ENCODE measurements at regions not wholly inside any gene's neighbourhood (a gene's known extent, or its start where the extent isn't known, plus 50 kb on each side); places are given as distances from the start of the nearest gene placed in this dataset.

GRCh38 chr12:91387461-91388134, 205.0 kb upstream of the DCN start:
- H3K4me1 Mint-ChIP-seq (ENCODE audit: low read depth), result no peaks in the 10 kb centered on the region
- intact Hi-C loops (cut with micrococcal nuclease), result loop anchor here (10.0 kb wide), 1 partner anchor 937 kb away; no protein-coding TSS in a partner anchor
- H3K27ac Mint-ChIP-seq, result no peak overlapping the region
- no peaks in the 10 kb centered on the region for H3K36me3 Mint-ChIP-seq (ENCODE audit: low read depth)
- H3K9me3 Mint-ChIP-seq, result no peaks in the 10 kb centered on the region
- no peak overlapping the region for H3K4me3 Mint-ChIP-seq
- peaks cover 4% of the 10 kb centered on the region for H3K27me3 Mint-ChIP-seq (ENCODE audit: insufficient read depth)
- no peak for DNase-seq (ENCODE audit: low spot score)

DNA sequence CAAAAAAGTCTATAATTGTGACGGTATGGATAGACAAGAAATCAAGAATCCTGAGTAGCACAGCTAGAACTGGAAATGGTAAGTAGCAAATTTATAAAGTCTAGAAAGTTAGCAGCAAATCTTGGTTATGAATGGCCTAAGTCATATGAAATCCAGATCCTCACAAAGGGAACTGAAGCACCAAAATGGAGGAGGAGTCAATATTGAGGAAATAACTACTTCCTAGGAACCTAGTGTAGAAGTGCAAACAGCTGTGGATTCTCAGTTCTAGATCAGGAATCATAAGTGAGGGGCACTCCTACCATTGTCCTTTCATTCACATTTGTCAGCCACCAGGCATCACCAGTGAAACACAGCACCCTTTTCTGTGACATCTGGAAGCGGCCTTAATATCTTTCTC, 202.2 kb upstream of the DCN start:
- no peaks in the 10 kb centered on the region for H3K36me3 Mint-ChIP-seq (ENCODE audit: low read depth)
- DNase-seq (ENCODE audit: low spot score), result no peak
- no peak overlapping the region for H3K4me3 Mint-ChIP-seq
- H3K9me3 Mint-ChIP-seq, result no peaks in the 10 kb centered on the region
- no peak overlapping the region for H3K27ac Mint-ChIP-seq
- H3K27me3 Mint-ChIP-seq (ENCODE audit: insufficient read depth), result peaks cover 7% of the 10 kb centered on the region
- intact Hi-C loops (cut with micrococcal nuclease), result loop anchor here (5.0 to 10.0 kb wide), 2 partner anchors 192 to 940 kb away; no protein-coding TSS in a partner anchor
- peaks cover 10% of the 10 kb centered on the region for H3K4me1 Mint-ChIP-seq (ENCODE audit: low read depth)

- H3K27ac Mint-ChIP-seq, result no peak overlapping the region
- no peaks in the 10 kb centered on the region for H3K9me3 Mint-ChIP-seq
- no peak for DNase-seq (ENCODE audit: low spot score)
- intact Hi-C loops (cut with micrococcal nuclease), result loop anchor here (5.0 to 10.0 kb wide), 2 partner anchors 193 to 940 kb away; no protein-coding TSS in a partner anchor
- peaks cover 9% of the 10 kb centered on the region for H3K27me3 Mint-ChIP-seq (ENCODE audit: insufficient read depth)
- H3K36me3 Mint-ChIP-seq (ENCODE audit: low read depth), result no peaks in the 10 kb centered on the region
- H3K4me1 Mint-ChIP-seq (ENCODE audit: low read depth), result peaks cover 10% of the 10 kb centered on the region
- H3K4me3 Mint-ChIP-seq, result no peak overlapping the region
These were observed 201.7 kb upstream of the DCN start for GRCh38 chr12:91384366-91384765.

GRCh38 chr12:91383099-91383498, 200.5 kb upstream of the DCN start:
- H3K36me3 Mint-ChIP-seq (ENCODE audit: low read depth), result no peaks in the 10 kb centered on the region
- intact Hi-C loops (cut with micrococcal nuclease), result loop anchor here (2.0 to 10.0 kb wide), 3 partner anchors 194 to 1604 kb away; no protein-coding TSS in a partner anchor
- H3K9me3 Mint-ChIP-seq, result no peaks in the 10 kb centered on the region
- no peak overlapping the region for H3K4me3 Mint-ChIP-seq
- no peak overlapping the region for H3K27ac Mint-ChIP-seq
- no peak for DNase-seq (ENCODE audit: low spot score)
- peaks cover 10% of the 10 kb centered on the region for H3K4me1 Mint-ChIP-seq (ENCODE audit: low read depth)
- H3K27me3 Mint-ChIP-seq (ENCODE audit: insufficient read depth), result peaks cover 9% of the 10 kb centered on the region

GRCh38 chr12:91382081-91382543, 199.5 kb upstream of the DCN start:
- peak overlapping the region; percentile 76 for H3K4me3 Mint-ChIP-seq

DNA sequence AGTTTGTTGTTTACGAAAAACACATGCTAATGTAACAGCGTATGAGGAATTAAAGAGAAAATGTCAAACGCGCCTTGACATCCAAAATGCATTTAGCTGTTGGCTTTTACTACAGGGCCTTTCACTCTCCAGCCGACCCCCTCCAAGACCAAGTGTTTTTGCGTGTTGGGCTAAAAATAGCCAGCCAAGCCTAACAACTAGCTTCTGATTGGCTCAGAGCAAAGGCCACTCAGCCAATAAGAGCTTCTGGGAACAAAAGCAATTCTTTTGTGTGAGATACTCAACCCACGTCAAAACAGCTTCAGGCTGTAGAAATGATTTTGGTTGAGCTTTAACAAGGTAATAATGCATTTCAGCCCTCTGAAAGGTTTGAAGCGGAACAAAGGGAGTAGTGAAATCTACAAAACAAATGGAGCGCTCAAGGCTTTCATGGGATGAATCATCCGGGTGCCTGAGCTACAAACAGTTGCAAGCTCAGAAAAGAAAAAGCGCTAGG, 198.7 kb upstream of the DCN start:
- no peak for DNase-seq (ENCODE audit: low spot score)
- H3K36me3 Mint-ChIP-seq (ENCODE audit: low read depth), result no peaks in the 10 kb centered on the region
- H3K9me3 Mint-ChIP-seq, result no peaks in the 10 kb centered on the region
- H3K27ac Mint-ChIP-seq, result no peak overlapping the region
- peaks cover 5% of the 10 kb centered on the region for H3K27me3 Mint-ChIP-seq (ENCODE audit: insufficient read depth)
- peaks cover 10% of the 10 kb centered on the region for H3K4me1 Mint-ChIP-seq (ENCODE audit: low read depth)
- H3K4me3 Mint-ChIP-seq, result peak overlapping the region; percentile 76
- intact Hi-C loops (cut with micrococcal nuclease), result loop anchor here (1.0 to 10.0 kb wide), 3 partner anchors 196 to 1027 kb away; no protein-coding TSS in a partner anchor

More at GRCh38 chr12:91382081-91382543, 199.5 kb upstream of the DCN start:
- H3K4me1 Mint-ChIP-seq (ENCODE audit: low read depth), result peaks cover 10% of the 10 kb centered on the region
- peak; percentile 68 for DNase-seq (ENCODE audit: low spot score)
- peaks cover 5% of the 10 kb centered on the region for H3K27me3 Mint-ChIP-seq (ENCODE audit: insufficient read depth)
- intact Hi-C loops (cut with micrococcal nuclease), result loop anchor here (1.0 to 10.0 kb wide), 7 partner anchors 195 to 1605 kb away; no protein-coding TSS in a partner anchor
- no peaks in the 10 kb centered on the region for H3K9me3 Mint-ChIP-seq
- no peak overlapping the region for H3K27ac Mint-ChIP-seq
- no peaks in the 10 kb centered on the region for H3K36me3 Mint-ChIP-seq (ENCODE audit: low read depth)

DNA sequence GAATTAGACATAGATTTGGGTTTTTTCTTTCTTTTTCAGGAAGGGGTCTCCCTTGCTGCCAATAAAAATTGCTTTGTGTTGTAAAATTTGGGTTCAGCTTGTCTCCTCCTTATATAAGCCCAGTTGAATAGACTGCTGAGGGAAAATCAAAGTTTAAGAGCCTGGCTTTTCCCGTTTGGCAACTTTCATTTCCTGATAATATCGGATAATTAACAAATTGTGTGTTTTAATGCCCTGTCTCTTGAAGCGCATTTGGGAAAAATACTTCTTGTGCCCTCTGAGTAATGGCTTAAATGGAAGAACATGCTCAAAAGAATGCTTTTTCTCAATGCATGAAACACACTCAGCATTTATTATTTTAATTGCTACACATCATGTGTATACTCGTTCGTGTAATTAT, 198.0 kb upstream of the DCN start:
- no peak overlapping the region for H3K27ac Mint-ChIP-seq
- H3K4me3 Mint-ChIP-seq, result no peak overlapping the region
- H3K4me1 Mint-ChIP-seq (ENCODE audit: low read depth), result peaks cover 10% of the 10 kb centered on the region
- no peaks in the 10 kb centered on the region for H3K9me3 Mint-ChIP-seq
- DNase-seq (ENCODE audit: low spot score), result no peak
- H3K27me3 Mint-ChIP-seq (ENCODE audit: insufficient read depth), result peaks cover 5% of the 10 kb centered on the region
- H3K36me3 Mint-ChIP-seq (ENCODE audit: low read depth), result no peaks in the 10 kb centered on the region
- intact Hi-C loops (cut with micrococcal nuclease), result loop anchor here (1.0 to 10.0 kb wide), 3 partner anchors 197 to 1028 kb away; no protein-coding TSS in a partner anchor

DNA sequence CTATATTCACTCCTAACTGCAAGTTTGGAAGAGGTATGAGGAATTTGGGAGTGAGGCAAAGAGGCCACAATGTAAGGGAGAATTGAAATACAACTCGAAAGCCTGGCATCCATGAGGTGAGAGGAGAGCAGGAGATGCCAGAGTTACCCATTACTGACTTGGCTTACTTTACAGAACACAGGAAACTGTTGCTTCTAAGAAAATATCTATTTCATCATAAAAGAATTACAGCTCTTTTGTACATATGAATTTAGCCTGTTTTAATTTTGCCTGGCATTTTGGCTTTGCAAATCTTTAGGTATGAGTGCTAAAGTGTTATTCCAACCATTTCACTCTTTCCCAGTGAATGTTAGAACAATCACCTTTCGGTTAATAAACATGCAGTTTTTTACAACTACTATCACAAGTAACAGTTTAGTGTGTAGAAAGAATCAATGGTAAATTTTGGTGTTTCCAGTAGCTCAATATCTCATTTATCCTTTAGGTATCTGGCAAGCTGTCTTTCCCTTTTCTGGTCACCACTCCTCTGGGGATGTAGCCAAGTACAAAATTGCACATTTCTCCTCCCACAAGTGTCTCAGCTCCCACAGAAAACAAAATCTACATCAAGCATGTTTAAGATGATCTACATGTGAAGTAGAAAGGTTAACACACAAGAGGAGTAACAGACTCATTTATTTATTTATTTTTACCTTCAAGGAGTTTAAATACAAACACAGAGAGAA, 196.6 kb upstream of the DCN start:
- intact Hi-C loops (cut with micrococcal nuclease), result no loop called here
- H3K27me3 Mint-ChIP-seq (ENCODE audit: insufficient read depth), result peaks cover 5% of the 10 kb centered on the region
- peaks cover 10% of the 10 kb centered on the region for H3K4me1 Mint-ChIP-seq (ENCODE audit: low read depth)
- DNase-seq (ENCODE audit: low spot score), result no peak
- H3K9me3 Mint-ChIP-seq, result no peaks in the 10 kb centered on the region
- no peaks in the 10 kb centered on the region for H3K36me3 Mint-ChIP-seq (ENCODE audit: low read depth)
- no peak overlapping the region for H3K27ac Mint-ChIP-seq
- no peak overlapping the region for H3K4me3 Mint-ChIP-seq

DNA sequence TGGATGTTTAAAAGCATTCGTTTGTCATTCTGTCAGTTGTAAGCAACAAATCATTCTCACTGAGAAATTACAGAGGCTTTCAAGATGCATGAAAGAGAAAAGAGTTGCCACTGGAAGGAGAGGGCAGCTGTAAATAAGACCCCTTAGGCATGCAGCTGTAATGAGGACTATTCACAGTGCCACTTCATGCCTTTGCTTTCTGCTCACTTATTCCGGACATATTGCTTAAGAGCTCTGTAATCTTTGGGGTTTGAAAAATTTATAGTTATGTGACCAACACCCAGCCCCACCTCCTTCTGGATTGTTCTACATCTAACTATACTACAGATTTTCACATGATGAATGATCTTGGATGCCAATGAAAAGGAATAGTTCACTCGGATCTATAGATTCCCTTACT, 194.8 kb upstream of the DCN start:
- DNase-seq (ENCODE audit: low spot score), result no peak
- H3K9me3 Mint-ChIP-seq, result no peaks in the 10 kb centered on the region
- no peaks in the 10 kb centered on the region for H3K36me3 Mint-ChIP-seq (ENCODE audit: low read depth)
- no peak overlapping the region for H3K4me3 Mint-ChIP-seq
- peaks cover 10% of the 10 kb centered on the region for H3K4me1 Mint-ChIP-seq (ENCODE audit: low read depth)
- intact Hi-C loops (cut with micrococcal nuclease), result no loop called here
- H3K27me3 Mint-ChIP-seq (ENCODE audit: insufficient read depth), result peaks cover 5% of the 10 kb centered on the region
- H3K27ac Mint-ChIP-seq, result no peak overlapping the region

- Mint-ChIP-seq H3K4me3 (no peak overlapping the region), H3K27ac (no peak overlapping the region), H3K36me3 (ENCODE audit: low read depth) (no peaks in the 10 kb centered on the region), H3K27me3 (ENCODE audit: insufficient read depth) (peaks cover 8% of the 10 kb centered on the region), H3K9me3 (no peaks in the 10 kb centered on the region), H3K4me1 (ENCODE audit: low read depth) (no peaks in the 10 kb centered on the region)
- intact Hi-C loops (cut with micrococcal nuclease), result no loop called here
- no peak for DNase-seq (ENCODE audit: low spot score)
These were observed 190.5 kb upstream of the DCN start for GRCh38 chr12:91373086-91373485.

DNA sequence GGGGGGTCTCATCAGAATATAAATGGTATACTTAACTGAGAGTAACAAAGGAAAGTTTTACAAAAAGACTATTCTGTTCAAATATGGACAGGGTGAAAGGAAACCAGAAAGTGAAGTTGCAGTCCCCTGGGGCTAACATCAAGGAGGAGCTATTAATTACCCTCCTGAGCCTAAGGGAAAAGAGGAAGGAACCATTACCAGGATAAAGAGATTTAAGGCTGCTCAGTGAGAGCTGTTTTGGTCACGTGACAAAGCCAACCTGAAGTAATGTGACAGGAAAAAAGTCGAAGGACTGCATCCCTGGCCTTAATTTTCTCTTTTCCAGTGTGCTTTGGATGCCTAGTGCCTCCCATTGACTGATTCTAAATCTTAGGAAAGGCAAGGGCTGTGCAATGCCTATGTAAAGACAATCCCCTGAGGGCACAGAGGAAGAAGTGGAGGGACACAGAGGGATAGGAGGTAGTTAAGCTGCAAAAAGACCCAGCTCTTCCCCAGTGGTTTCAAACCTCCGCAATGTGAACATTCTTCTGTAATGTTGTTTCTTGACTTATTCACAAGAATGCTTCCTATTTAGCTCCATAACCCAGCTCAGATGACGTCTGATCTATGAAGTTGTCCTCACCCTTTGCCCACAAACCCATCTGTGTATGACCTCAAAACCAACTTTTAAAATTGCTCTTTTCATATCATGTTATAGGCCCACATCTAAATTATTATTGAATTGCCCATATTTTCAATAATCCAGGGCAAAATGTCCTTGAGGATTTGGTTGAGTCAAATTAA, 187.7 kb upstream of the DCN start:
- no peaks in the 10 kb centered on the region for H3K36me3 Mint-ChIP-seq (ENCODE audit: low read depth)
- DNase-seq (ENCODE audit: low spot score), result no peak
- H3K9me3 Mint-ChIP-seq, result no peaks in the 10 kb centered on the region
- no peaks in the 10 kb centered on the region for H3K4me1 Mint-ChIP-seq (ENCODE audit: low read depth)
- intact Hi-C loops (cut with micrococcal nuclease), result no loop called here
- no peak overlapping the region for H3K4me3 Mint-ChIP-seq
- H3K27me3 Mint-ChIP-seq (ENCODE audit: insufficient read depth), result peaks cover 11% of the 10 kb centered on the region
- no peak overlapping the region for H3K27ac Mint-ChIP-seq

DNA sequence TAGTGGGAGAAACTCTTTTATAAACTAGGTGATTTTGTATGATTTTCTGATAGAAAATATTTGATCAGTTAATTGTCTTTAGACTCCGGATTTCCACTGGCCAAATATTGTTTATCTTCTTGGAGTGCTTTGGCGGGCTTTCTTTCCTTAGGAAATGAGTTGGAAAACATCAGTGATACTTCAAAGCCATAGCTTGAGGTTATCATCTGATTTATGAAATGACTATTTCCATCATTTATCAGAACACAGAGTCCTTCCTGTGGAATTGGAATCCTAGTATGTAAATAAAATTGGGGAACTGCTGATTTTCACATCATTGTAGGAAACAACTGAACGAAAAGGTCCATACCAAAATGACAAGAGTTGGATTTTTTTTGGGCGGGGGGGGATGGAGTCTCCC, 186.0 kb upstream of the DCN start:
- Mint-ChIP-seq H3K36me3 (ENCODE audit: low read depth) (no peaks in the 10 kb centered on the region), H3K27ac (no peak overlapping the region), H3K27me3 (ENCODE audit: insufficient read depth) (peaks cover 13% of the 10 kb centered on the region), H3K4me1 (ENCODE audit: low read depth) (no peaks in the 10 kb centered on the region), H3K9me3 (no peaks in the 10 kb centered on the region), H3K4me3 (no peak overlapping the region)
- DNase-seq (ENCODE audit: low spot score), result no peak
- intact Hi-C loops (cut with micrococcal nuclease), result no loop called here

Measured in activated T-helper 1 cell treated with anti-CD3 and anti-CD28 coated beads, Interleukin-12 subunit alpha, Interleukin-12 subunit beta, Interleukin-2, Interleukin-4 antibody, amounts not matched to agents 30 ng/mL and 10 ng/mL and 1 ng/mL, durations not matched to agents 14 hours and 24 hours and 36 hours (primary cell).